PC-9 (cell line): ENCODE measurements at regions not wholly inside any gene's neighbourhood (a gene's known extent, or its start where the extent isn't known, plus 50 kb on each side); places are given as distances from the start of the nearest gene placed in this dataset.

ENCODE experiments used
- BruUV-seq: library from RNA; stranded (reverse); fragments of 400-500 nt; replicated peaks from 2 replicates; lab custom pipeline; 2021; lab: Mats Ljungman, UMichigan
- CTCF ChIA-PET: fragments of 300-600 bp; sonication (Branson Sonifier 250); formaldehyde crosslinking; loops from one replicate; lab custom pipeline; 2022; ENCODE audit warnings: antibody characterized with exemption; lab: Charles Lee
- POLR2A ChIA-PET: fragments of 300-600 bp; sonication (Branson Sonifier 250); formaldehyde crosslinking; loops from one replicate; lab custom pipeline; 2022; ENCODE audit warnings: antibody characterized with exemption; ENCODE audit not compliant: unreplicated experiment; lab: Charles Lee
- DNase-seq, 2 experiments: peaks; one replicate each; pipeline versions ENCODE4 v3.0.0 to v3.0.0-alpha.2; 2015 to 2022; ENCODE audit warnings: mixed read lengths in 1 of 2
- H2AFZ ChIP-seq: fragments of 200-600 bp; sonication (generic); 2 replicates; pipeline ENCODE4 v1.8.1; 2017; ENCODE audit warnings: antibody characterized with exemption
- H3F3A ChIP-seq: fragments of 200-600 bp; sonication (generic); 2 replicates; pipeline ENCODE4 v1.8.1; 2017; ENCODE audit warnings: antibody characterized with exemption, mild to moderate bottlenecking, low read depth; ENCODE audit not compliant: insufficient read depth
- H3K27ac ChIP-seq: fragments of 200-600 bp; sonication (generic); 2 replicates; pipeline ENCODE4 v1.6.1; 2016; ENCODE audit warnings: mixed run types
- H3K27me3 ChIP-seq: fragments of 200-600 bp; sonication (generic); 2 replicates; pipeline ENCODE4 v1.6.1; 2016; ENCODE audit warnings: low read depth, mixed run types; ENCODE audit not compliant: insufficient read depth
- H3K36me3 ChIP-seq: fragments of 200-600 bp; sonication (generic); 2 replicates; pipeline ENCODE4 v1.6.1; 2016; ENCODE audit warnings: low read depth, mixed run types
- H3K4me1 ChIP-seq: fragments of 200-600 bp; sonication (generic); replicated peaks from 2 replicates; pipeline ENCODE4 v1.6.1; 2016; ENCODE audit warnings: mixed run types; ENCODE audit not compliant: insufficient read depth
- H3K4me2 ChIP-seq: fragments of 200-600 bp; sonication (generic); 2 replicates; pipeline ENCODE4 v1.6.1; 2017; ENCODE audit warnings: mixed run types
- H3K4me3 ChIP-seq: fragments of 200-600 bp; sonication (generic); 2 replicates; pipeline ENCODE4 v1.6.1; 2016; ENCODE audit warnings: mixed run types
- H3K79me2 ChIP-seq: fragments of 200-600 bp; sonication (generic); 2 replicates; pipeline ENCODE4 v1.6.1; 2017; ENCODE audit warnings: low read depth, mixed run types
- H3K9me2 ChIP-seq: fragments of 200-600 bp; sonication (generic); 2 replicates; pipeline ENCODE4 v1.8.1; 2017; ENCODE audit warnings: mild to moderate bottlenecking; ENCODE audit not compliant: insufficient read depth
- H3K9me3 ChIP-seq: fragments of 200-600 bp; sonication (generic); 2 replicates; pipeline ENCODE4 v1.8.1; 2016; ENCODE audit warnings: low read depth; ENCODE audit not compliant: insufficient read depth
- H4K20me1 ChIP-seq: fragments of 200-600 bp; sonication (generic); 2 replicates; pipeline ENCODE4 v1.8.1; 2017; ENCODE audit not compliant: insufficient read depth
- EZH2 ChIP-seq: fragments of 200-600 bp; sonication (generic); IDR thresholded peaks from 2 replicates; pipeline ENCODE4 v1.8.0; 2017; ENCODE audit warnings: antibody characterized with exemption, low read depth
- intact Hi-C: fragments of 100-400 bp; cut with micrococcal nuclease; formaldehyde crosslinking; loops from one replicate; pipeline ENCODE4 v1.10.0; 2022; ENCODE audit not compliant: unreplicated experiment
- TF ChIP-seq, protein P1 (sequence below): fragments of 200-600 bp; sonication (generic); conservative IDR thresholded peaks from 2 replicates; pipeline ENCODE4 v1.6.1; 2017; ENCODE audit warnings: mixed run types, antibody characterized with exemption, mild to moderate bottlenecking, moderate library complexity

DNA sequence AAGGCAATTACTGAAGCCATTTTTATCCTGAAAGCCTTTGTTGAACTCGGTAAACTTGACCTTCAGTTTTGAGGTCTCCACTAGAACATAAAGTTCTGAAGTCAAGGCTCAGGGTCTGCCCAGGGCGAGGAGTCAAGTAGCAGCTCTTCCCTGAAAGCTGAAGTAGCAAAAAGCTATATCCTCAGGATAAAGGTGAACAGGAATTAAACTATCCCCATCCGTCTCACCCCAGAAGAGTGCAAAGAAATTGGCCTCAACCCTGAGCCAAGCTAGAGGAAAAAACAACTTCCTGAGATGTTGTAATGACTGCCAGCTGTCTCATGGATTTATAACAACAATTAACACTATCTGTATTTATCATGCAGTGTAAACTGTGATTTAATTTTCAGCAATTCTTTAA is 590.8 kb downstream of the SPRY1 start:
- intact Hi-C loops: no loop called here
- DNase-seq: no peak
- H3F3A ChIP-seq: peaks cover 12% of the 10 kb centered on the region; the same call in 1 of the 2 replicates
- H3K36me3 ChIP-seq: no peaks in the 10 kb centered on the region
- no TSS peak for BruUV-seq
- no peaks in the 10 kb centered on the region for H4K20me1 ChIP-seq
- no peaks in the 10 kb centered on the region for H3K79me2 ChIP-seq
- TF ChIP-seq, protein P1, sequence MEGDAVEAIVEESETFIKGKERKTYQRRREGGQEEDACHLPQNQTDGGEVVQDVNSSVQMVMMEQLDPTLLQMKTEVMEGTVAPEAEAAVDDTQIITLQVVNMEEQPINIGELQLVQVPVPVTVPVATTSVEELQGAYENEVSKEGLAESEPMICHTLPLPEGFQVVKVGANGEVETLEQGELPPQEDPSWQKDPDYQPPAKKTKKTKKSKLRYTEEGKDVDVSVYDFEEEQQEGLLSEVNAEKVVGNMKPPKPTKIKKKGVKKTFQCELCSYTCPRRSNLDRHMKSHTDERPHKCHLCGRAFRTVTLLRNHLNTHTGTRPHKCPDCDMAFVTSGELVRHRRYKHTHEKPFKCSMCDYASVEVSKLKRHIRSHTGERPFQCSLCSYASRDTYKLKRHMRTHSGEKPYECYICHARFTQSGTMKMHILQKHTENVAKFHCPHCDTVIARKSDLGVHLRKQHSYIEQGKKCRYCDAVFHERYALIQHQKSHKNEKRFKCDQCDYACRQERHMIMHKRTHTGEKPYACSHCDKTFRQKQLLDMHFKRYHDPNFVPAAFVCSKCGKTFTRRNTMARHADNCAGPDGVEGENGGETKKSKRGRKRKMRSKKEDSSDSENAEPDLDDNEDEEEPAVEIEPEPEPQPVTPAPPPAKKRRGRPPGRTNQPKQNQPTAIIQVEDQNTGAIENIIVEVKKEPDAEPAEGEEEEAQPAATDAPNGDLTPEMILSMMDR: no peak
- no peak for TF ChIP-seq EZH2
- H3K4me3 ChIP-seq: no peak overlapping the region
- ChIA-PET POLR2A (interaction anchor here (0.8 kb wide), 1 partner anchor 27 kb away, joined by 3 read pairs; no protein-coding TSS in a partner anchor), CTCF (no interaction called here)
- H3K9me3 ChIP-seq: no peaks in the 10 kb centered on the region
- no peaks in the 10 kb centered on the region for H3K27me3 ChIP-seq
- H3K4me1 ChIP-seq: peaks cover 21% of the 10 kb centered on the region
- no peaks in the 10 kb centered on the region for H3K9me2 ChIP-seq
- no peak overlapping the region for H3K27ac ChIP-seq
- no peak overlapping the region for H2AFZ ChIP-seq
- no peak overlapping the region for H3K4me2 ChIP-seq

DNA sequence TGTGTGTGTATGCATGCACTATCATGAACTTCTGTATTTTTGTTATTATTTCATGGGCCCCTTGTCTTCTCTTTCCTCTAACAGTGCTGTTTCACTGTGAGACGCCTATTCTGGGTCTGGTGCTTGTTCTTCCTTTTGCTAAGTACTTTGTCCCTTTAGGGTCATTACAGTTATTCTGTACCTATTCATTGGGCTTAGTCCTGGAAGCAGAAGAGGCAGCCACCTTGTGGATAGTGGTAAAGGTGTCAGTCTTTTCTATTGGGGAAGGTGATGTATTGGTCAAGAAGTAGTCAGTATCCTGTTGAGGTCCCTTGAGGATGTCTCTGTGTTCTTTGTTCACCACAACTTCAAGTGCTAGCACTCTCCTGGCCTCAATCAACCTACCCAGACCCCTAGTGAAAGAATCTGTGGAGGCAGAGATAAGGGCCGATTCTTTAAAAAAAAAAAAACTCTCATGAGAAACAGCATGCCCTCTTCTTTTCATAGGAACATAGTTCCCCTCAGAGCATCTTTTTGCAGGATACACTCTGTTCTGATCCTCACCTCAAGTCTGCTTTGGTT is 593.8 kb downstream of the SPRY1 start:
- BruUV-seq: no TSS peak
- Histone ChIP-seq H3K4me1 (peaks cover 25% of the 10 kb centered on the region), H3K4me3 (no peak overlapping the region), H3K9me2 (no peaks in the 10 kb centered on the region), H3K27me3 (no peaks in the 10 kb centered on the region), H2AFZ (no peak overlapping the region), H3K4me2 (no peak overlapping the region), H3K79me2 (no peaks in the 10 kb centered on the region), H3K9me3 (no peaks in the 10 kb centered on the region), H3K36me3 (no peaks in the 10 kb centered on the region), H3F3A (peaks cover 12% of the 10 kb centered on the region; the same call in 1 of the 2 replicates), H3K27ac (no peak overlapping the region), H4K20me1 (no peaks in the 10 kb centered on the region)
- no peak for DNase-seq
- ChIA-PET POLR2A (no interaction called here), CTCF (no interaction called here)
- intact Hi-C loops: no loop called here
- no peak for TF ChIP-seq EZH2
- TF ChIP-seq, protein P1: no peak

DNA sequence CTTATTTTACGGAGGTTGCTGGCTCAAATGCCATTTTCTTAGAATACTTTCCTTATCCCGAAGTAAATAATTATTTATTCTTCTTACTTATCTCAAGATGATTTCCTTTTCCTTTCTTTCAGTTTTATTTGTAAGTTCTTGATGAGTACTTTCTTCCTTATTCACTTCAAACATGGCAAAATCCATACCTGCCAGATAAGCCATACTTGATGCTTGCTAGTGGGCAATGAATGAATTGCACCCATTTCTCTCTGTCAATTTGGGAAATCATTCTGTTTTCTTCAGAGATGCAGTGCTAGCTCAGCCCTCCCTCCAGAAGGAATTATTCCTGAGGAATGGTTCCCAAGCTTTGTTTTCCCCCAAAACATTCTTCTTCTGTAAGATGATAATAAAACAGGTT is 598.3 kb downstream of the SPRY1 start:
- ChIA-PET CTCF (no interaction called here), POLR2A (no interaction called here)
- Histone ChIP-seq H3K4me2 (no peak overlapping the region), H3F3A (no peaks in the 10 kb centered on the region), H3K9me2 (no peaks in the 10 kb centered on the region), H3K79me2 (no peaks in the 10 kb centered on the region), H2AFZ (no peak overlapping the region), H3K27ac (no peak overlapping the region), H3K36me3 (no peaks in the 10 kb centered on the region), H4K20me1 (no peaks in the 10 kb centered on the region), H3K4me1 (peaks cover 25% of the 10 kb centered on the region; the same call in 1 of the 2 replicates), H3K9me3 (no peaks in the 10 kb centered on the region; the same call in 1 of the 2 replicates), H3K4me3 (no peak overlapping the region), H3K27me3 (no peaks in the 10 kb centered on the region)
- DNase-seq: no peak
- no TSS peak for BruUV-seq
- intact Hi-C loops: no loop called here
- no peak for TF ChIP-seq EZH2
- TF ChIP-seq, protein P1: peak; percentile 38
